HG02678 (cell line): ENCODE measurements at regions not wholly inside any gene's neighbourhood (a gene's known extent, or its start where the extent isn't known, plus 50 kb on each side); places are given as distances from the start of the nearest gene placed in this dataset.

Source experiments
- ATAC-seq: cut with Tn5 transposase; IDR thresholded peaks from one replicate; pipeline ENCODE4 v1.9.1; 2021; ENCODE audit warnings: mild to moderate bottlenecking, moderate library complexity; ENCODE audit not compliant: unreplicated experiment

DNA sequence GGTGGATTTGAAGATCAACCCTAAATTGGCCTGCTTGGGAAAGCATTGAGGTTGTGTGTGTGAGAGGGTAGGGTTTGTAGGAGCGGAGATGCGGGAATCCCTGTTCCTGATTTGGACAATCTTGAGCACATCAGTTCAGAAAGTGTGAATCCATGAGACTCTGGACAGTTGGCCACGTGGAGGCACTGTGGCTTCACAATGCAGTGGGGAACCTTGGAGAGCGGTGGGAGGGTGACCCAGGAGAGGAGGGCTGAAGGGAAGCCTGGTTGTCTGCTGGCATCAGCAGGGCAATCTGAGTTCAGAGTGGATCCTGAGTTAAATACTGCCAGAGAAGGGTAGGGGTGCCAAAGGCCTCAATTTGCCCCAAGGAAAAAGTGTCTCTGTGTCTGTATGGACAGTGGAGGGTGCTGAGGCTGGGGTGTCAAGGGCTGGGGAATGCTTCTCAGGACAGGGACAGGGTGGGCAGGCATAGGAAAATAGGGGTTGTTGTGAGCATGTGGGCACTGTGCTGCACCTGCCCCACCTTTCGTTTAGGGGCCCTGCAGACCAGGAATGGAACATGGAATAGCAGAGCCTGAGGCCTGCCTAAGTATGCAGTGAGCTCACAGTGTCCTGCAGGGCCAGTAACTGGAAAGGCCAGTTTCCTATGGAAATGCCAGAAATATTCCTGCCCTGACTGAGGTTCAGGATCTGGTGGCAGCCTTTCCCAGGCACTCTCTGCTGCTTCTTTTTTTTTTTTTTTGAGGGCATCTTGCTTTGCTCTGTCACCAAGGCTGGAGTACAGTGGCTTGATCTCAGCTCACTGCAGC lies 162.9 kb upstream of the PRSS58 start:
- ATAC-seq, result no peak

DNA sequence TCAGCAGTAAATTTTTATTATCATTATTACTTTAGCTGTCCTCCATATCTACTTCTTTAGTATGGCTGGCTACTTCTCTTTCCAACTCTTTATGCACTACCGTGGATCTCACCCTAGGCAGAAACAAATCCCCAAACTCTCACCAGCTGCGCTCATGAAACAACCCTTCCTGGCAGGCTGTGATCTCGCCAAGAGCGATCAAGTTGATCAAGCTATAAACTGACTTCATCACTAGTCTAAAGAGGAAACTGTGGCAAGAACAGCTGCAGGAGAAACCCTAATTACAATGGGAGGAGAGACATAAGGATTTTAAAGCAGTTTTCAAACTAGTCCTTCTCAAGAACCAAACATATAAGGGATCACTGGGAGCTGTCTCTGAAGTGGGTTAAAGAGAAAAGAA lies 160.5 kb upstream of the PRSS58 start:
- ATAC-seq, result no peak

DNA sequence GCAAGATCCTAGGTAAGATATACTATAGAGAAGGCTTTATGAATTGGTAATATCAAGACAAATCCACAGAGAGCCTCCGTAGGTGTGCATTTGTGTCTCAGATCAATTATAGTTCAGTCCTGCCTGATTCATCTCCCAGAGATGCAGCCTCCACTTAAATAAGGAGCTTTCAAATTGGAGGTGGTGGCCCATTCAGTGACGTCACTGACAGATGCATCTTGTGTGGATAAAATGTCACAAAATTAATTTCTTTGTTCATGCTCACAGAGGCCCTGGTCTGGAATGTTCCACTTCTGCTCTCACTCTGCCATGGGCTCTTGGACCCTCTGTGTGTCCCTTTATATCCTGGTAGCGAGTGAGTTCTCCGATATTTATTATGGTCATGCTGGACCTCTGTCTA lies 157.1 kb upstream of the PRSS58 start:
- no peak for ATAC-seq

DNA sequence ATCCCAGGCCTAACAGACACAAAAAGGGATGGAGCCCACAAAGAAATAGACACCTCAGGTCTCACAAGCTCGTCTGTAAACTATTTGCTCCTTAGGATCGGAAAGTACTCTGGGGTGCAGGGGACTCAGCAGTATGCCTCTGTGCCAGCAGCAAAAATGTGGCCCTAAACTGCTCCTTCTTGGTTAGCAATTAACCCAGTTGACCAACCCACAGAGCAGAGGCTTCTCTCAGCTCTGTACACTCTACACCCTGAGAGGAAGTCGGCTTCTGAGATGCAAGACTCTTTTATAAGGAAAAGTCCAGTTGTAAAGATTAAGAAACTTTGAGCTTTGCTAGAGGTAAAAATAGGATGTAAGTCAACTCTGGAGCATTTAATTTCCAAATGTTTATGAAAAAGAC lies 156.3 kb upstream of the PRSS58 start:
- peak; percentile 80 for ATAC-seq

DNA sequence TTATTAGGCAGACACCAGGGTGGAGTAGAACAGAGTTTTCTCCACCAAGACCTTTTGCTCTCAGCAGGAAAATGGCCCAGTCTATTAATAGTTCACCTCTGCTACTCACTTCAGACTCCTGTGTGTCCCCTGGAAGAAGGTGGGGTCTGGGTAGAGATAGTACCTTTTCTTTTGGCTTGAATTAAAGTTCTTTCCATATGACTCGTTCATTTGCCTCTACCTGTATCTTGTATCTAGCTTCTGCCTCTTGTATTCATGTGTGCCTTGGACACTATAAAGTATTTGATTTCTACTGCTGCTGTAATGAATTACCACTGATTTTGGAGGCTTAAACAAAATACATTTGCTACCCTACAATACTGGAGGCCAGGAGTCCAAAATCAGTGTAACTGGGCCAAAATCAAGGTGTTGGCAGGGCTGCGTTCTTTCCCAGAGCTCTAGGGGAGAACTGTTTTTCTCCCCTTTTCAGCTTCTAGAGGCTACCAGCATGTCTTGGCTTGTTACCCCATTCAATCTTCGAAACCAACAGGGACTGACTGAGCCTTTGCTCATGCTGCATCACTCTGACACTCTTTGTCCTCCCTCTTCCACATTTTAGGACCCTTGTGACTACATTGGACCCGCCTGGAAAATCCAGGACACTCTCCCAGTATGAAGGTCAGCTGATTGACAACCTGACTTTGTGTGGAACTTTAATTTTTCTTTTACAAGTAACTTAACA lies 155.6 kb upstream of the PRSS58 start:
- ATAC-seq, result no peak

DNA sequence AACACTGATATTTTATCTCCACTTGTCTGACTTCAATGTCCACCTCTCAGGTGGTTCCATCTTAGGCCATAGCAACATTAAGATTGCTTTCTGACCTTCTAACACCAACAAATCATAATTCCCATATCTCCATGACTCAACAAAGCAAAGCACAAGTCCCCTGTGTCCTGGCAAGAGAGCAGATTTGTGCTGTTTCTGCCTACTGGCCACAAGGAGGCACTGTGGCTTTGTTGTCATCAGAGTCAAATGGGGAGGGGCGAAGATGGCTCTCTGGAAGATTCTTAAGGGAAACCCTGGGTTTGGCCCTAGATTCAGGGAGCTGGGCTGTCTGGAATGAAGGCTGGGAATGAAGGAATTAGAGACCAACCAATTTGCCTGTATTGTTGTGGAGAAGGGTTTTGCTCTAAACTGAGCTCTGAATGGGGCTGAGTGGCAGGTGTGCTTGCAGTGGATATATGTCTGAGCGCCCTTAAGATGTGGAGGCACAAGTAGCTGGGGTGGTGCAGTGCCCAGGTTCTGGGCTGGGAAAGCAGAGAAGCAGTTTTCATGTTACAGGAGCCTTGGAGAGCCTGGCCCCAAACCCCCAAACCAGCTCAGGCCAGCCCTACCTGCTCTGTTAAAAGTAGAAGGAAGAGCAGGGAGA lies 154.8 kb upstream of the PRSS58 start:
- ATAC-seq, result peak; percentile 72

DNA sequence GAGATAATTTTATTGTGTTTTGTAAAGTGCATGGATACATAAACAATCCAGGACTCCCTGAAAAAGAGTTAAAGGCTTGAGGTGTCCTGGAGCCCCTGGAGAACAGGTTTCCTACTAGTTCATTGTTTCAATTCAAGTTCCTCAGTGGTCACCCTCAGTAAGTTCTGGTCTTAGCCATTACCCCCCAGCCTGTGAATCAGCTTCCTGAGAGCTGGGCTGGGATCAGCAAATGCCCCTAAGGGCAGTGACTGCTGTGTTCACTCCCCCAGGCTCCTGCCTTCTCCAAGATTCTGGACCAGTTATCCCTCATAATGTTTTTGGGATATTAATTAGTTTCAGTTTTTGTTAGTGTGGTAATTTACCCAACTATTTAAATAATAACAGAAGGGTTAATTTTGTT lies 151.6 kb upstream of the PRSS58 start:
- ATAC-seq, result no peak

DNA sequence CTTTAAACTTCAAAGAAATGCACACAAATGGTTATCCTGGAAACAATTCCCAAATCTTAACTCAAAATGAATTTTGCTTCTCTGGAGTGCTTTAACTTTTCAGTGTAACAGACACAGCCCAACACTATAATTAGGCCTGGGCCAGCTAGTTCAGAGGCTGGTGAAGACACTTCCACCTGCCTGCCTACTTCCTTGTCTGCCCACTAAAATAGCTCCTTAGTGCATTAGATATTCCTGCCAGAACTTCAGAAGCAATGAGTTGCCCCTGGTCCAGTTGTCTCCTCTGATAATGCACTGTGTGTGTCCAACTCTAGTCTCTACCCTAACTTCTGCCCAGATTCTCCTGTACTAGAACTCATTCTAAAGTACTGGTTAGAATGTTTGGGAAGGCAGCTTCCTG lies 150.9 kb upstream of the PRSS58 start:
- no peak for ATAC-seq

DNA sequence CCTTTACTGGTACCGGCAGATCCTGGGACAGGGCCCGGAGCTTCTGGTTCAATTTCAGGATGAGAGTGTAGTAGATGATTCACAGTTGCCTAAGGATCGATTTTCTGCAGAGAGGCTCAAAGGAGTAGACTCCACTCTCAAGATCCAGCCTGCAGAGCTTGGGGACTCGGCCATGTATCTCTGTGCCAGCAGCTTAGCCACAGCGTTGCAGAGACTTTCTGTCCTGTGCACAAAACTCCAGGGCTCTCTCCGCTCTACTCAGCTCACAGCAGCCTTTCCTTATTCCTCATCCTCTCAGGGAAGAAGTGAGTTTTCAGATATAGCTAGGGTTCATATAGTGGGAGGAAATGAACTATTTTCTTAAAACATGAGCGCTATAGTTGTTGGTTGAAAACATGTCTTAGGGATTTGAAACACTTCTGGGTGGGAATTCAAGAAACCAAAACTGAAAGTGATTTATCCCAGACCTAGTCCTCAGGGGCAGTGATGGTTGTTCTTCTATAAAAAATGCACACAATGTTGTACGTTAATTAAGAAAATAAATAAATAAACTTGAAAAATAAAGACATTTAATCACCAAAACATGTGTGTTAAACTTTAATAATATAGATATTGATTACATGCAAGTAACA lies 150.2 kb upstream of the PRSS58 start:
- ATAC-seq, result no peak

DNA sequence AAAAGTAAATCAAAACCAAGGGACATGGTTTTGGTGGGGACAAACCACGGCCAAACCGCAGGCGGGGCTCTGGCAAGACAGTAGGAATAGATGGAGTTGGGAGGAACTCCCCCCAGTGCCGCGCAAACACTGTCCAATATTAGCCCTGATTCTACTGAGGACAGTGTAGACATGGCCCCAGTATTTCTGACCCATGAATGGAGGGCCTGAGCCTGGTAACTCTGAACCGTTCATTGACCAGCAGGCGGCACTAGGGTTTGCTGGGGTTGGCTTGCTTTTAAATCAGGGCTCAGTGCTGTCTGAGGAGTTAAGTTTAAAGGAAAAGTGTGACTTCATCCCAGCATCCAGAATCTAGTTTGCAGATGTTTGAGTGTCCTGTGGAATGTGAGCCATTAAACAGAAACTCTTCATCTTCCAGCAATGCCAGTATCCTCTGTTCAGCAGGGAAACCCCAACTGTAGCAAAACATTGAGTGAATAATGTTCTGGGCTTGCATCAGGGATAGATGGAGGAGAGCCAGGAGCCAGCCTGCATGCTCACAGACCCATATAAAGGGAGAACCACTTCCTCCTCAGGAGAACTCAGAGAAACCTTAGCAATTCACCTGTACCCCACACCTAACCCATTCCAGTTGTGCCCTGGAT lies 147.4 kb upstream of the PRSS58 start:
- ATAC-seq, result no peak

DNA sequence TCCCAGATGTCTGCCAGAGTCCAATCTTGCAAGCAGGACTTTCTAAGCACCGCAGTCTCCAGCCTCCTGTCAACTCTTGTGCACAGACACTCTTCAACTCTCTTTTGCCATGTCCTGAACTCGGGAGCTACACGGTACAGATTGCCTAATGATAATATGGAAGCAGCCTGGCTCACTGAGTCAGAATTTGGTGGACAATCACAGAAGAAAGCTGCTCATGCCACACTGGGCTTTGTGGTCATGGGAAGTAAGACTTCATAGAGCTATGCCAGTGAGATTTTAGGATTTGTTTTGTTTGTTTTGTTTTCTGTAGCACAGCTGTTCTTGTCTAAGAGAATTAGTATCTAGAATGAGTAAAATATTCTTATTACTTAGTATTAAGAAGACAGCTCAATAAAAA lies 144.1 kb upstream of the PRSS58 start:
- ATAC-seq, result no peak

DNA sequence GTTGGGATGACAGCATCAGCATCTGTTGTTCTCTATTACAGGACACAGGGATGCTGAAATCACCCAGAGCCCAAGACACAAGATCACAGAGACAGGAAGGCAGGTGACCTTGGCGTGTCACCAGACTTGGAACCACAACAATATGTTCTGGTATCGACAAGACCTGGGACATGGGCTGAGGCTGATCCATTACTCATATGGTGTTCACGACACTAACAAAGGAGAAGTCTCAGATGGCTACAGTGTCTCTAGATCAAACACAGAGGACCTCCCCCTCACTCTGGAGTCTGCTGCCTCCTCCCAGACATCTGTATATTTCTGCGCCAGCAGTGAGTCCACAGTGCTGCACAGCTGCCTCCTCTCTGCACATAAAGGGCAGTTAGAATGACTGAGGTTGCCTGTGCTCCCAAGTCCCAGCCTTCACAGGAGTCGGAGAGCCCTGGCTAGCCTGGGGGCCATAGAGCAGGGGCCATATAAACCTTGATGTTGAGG lies 142.2 kb upstream of the PRSS58 start:
- no peak for ATAC-seq

DNA sequence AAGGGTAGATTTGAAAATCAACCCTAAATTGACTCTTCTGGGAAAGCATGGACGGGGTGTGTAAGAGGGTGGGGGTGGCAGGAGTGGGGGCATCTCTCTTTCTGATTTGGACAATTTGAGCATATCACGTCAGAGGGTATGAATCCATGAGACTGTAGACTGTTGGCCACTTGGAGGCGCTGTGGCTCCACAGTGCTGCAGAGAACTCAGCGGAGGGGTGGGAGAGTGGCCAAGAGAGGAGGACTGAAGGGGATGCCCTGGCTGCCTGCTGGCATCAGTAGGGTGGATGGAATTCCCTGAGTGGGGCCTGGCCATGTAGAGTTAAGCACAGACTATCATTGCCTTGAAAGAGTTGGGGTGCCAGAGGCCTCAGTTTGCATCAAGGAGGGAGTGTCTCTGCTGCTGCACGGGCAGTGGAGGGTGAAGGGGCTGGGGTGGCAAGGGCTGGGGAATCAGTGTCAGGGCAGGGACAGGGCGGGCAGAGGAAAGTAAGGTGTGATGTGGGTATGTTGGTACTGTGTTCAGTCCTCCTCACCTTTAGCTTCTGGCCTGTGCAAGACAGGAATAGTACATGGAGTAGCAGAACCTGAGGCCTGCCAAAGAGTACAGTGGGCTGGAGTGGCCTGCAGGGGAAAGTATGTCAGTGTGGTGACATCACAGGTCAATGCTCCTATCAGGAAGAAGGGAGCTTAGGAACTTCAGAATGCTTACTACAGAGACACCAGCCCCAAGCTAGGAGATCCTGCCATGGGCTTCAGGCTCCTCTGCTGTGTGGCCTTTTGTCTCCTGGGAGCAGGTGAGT lies 133.5 kb upstream of the PRSS58 start:
- ATAC-seq, result no peak

DNA sequence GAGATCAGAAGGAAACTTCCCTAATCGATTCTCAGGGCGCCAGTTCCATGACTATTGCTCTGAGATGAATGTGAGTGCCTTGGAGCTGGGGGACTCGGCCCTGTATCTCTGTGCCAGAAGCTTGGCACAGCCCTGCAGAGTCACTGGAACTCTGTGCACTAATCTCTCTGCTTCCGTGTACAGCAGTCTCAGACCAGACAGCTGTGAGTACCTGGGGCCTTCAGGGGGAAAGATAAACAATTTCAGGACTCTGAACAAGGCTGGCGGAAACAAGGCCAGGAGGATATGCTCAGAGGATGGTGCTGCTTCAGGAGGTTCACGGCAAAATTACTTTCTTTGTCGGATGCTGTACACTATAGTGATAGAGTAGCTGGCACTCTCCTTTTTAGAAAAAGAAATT lies 131.7 kb upstream of the PRSS58 start:
- ATAC-seq, result no peak

DNA sequence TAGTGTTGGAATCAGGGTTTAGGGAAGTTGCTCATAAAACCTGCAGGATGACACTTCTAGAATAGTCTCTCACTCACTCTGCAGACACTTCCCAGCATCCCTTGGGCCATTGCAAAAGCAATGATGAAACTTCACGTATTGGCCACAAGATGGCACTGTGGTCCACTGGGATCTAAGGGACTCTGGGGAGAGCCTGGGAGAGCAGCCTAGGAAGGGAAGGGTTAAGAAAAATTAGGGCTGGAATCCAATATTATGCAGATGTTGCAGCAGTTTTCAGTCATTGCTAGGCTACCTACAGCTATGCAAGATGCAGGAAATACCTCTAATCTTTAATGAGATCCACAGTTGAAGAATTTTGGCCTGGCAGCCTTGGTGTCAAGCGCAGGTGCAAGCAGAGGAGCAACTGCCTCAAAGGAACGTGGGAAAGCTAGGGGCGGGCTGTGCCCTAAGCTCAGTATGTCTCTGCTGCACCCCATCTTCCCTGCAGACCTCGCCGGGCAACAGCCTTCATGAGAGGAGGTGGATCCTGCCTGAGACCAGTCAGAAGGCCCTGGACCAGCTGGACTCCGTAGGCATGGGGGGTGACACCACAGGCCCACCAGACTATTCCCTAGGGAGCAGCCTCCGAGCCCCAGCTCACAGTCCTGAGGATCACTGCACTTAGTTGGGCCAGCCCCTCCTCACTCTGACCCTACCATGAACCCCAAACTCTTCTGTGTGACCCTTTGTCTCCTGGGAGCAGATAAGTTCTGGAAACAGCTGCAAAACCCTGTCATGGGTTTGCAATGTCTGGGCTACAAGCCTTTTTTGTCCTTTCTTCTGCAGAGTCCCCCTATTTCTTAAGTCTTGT lies 127.9 kb upstream of the PRSS58 start:
- ATAC-seq, result peak; percentile 78

DNA sequence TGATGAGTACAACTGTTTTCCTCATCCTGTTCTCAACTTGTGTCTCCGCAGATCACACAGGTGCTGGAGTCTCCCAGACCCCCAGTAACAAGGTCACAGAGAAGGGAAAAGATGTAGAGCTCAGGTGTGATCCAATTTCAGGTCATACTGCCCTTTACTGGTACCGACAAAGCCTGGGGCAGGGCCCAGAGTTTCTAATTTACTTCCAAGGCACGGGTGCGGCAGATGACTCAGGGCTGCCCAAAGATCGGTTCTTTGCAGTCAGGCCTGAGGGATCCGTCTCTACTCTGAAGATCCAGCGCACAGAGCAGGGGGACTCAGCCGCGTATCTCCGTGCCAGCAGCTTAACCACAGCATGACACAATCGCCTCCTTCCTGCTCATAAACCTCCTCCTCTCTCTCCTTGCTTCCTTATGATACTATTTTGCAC lies 126.7 kb upstream of the PRSS58 start:
- ATAC-seq, result no peak

DNA sequence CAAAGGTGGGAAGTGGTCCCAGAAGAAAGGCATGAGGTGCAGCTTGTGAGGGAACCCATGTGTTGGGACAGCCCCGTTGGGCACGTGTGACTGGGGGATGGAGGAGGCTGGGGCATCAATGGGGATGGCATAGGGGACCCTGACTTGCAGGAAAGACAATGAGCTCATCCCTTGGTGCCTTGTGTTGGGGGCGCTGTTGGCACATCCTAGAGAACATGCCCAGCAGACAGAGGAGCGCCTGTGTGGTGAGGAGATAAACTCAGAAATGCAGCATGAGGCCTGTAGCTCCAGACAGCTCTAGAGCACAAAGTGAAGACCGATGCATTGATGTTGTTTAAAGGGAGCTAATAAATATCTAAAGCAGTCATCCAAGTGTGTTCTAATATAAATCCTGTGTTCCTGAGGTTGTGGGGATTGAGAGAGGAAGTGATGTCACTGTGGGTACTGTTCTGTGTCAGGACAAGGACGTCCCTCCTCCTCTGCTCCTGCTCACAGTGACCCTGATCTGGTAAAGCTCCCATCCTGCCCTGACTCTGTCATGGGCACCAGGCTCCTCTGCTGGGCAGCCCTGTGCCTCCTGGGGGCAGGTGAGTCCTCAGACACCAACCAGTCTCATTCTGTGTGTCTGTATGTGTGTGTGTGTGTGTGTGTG lies 126.1 kb upstream of the PRSS58 start:
- no peak for ATAC-seq

DNA sequence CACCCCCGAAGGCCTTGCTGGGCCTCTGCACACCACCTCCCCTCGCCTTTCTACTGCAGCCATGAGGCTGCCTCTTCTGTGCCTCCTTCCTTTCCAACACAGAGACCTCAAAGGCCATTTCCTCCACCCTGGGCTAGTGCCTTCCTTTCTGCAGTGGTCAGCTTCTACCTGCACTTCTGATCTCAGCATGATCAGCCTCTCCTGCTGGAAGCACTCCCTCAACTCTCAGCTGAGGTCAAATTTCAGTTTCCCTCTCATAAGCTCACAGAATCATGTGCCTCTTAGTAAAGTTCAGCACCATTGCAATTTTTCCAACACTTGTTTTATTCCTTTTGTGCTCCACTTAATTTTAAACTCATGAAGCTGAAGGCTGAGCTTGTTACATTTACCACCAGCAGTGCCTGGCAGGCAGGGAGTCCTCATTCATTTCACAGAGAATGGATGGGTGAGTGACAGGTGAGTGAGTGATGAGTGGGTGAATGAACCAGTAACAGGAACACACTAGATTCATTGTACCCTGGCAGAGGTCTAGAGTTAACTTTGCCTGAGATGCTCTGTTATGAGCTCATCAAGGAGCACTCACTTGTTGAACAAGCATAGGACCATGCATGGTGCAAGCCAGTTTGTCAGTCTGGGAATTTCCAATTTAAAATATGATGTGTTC lies 124.0 kb upstream of the PRSS58 start:
- ATAC-seq, result no peak
